Astrocyte (in vitro differentiated cells and primary cell): ENCODE measurements at regions not wholly inside any gene's neighbourhood (a gene's known extent, or its start where the extent isn't known, plus 50 kb on each side); places are given as distances from the start of the nearest gene placed in this dataset.
"Not testable (repeated sequence)": the region's sequence is repeated elsewhere in the genome, so short reads cannot be mapped to it uniquely, and the experiment has no call there.

Experiments used
- DNase-seq: peaks from one replicate; pipeline ENCODE4 v3.0.0-alpha.2; 2010; ENCODE audit warnings: low read depth
- FAIRE-seq: peaks from 2 replicates; lab custom pipeline; 2011; peaks lifted over from hg19 to GRCh38; lab: Jason Lieb, UNC
- H2AFZ ChIP-seq: 2 replicates; pipeline ENCODE4 v1.6.0; 2012; ENCODE audit warnings: low read depth, low read length, inconsistent platforms
- H3K27ac ChIP-seq: 2 replicates; pipeline ENCODE4 v1.5.1; 2011; ENCODE audit warnings: low read depth, low read length, inconsistent platforms
- H3K27me3 ChIP-seq: 2 replicates; pipeline ENCODE4 v1.6.0; 2011; ENCODE audit warnings: low read length, inconsistent platforms; ENCODE audit not compliant: insufficient read depth
- H3K36me3 ChIP-seq: 2 replicates; pipeline ENCODE4 v1.5.1; 2011; ENCODE audit warnings: low read length, inconsistent platforms; ENCODE audit not compliant: insufficient read depth
- H3K4me1 ChIP-seq: 2 replicates; pipeline ENCODE4 v1.5.1; 2011; ENCODE audit warnings: low read length, inconsistent platforms; ENCODE audit not compliant: insufficient read depth
- H3K4me2 ChIP-seq: 2 replicates; pipeline ENCODE4 v1.6.0; 2012; ENCODE audit warnings: low read length, inconsistent platforms
- H3K4me3 ChIP-seq: 2 replicates; pipeline ENCODE4 v1.5.1; 2011; ENCODE audit warnings: low read depth, mild to moderate bottlenecking, low read length, inconsistent platforms; ENCODE audit not compliant: insufficient read depth
- H3K79me2 ChIP-seq: 2 replicates; pipeline ENCODE4 v1.6.0; 2012; ENCODE audit warnings: mild to moderate bottlenecking, low read length, inconsistent platforms; ENCODE audit not compliant: insufficient read depth
- H3K9ac ChIP-seq: 2 replicates; pipeline ENCODE4 v1.6.0; 2012; ENCODE audit warnings: mild to moderate bottlenecking, low read length, inconsistent platforms
- H3K9me3 ChIP-seq: 2 replicates; pipeline ENCODE4 v1.5.1; 2012; ENCODE audit warnings: low read depth, mild to moderate bottlenecking, low read length, inconsistent platforms; ENCODE audit not compliant: insufficient read depth
- H4K20me1 ChIP-seq: 2 replicates; pipeline ENCODE4 v1.6.0; 2012; ENCODE audit warnings: low read length, inconsistent platforms; ENCODE audit not compliant: insufficient read depth
- H3K27ac Mint-ChIP-seq: one replicate; pipeline ENCODE4 v1.8.0; 2021; ENCODE audit warnings: mild to moderate bottlenecking, mixed read lengths; ENCODE audit not compliant: unreplicated experiment
- H3K27me3 Mint-ChIP-seq: one replicate; pipeline ENCODE4 v1.8.0; 2021; ENCODE audit warnings: low read depth, mixed read lengths; ENCODE audit not compliant: unreplicated experiment
- H3K36me3 Mint-ChIP-seq: one replicate; pipeline ENCODE4 v1.8.0; 2021; ENCODE audit warnings: low read depth, mixed read lengths; ENCODE audit not compliant: unreplicated experiment
- H3K4me1 Mint-ChIP-seq: one replicate; pipeline ENCODE4 v1.8.0; 2021; ENCODE audit warnings: low read depth, mixed read lengths; ENCODE audit not compliant: unreplicated experiment
- H3K4me3 Mint-ChIP-seq: one replicate; pipeline ENCODE4 v1.8.0; 2021; ENCODE audit warnings: mild to moderate bottlenecking, moderate library complexity, mixed read lengths; ENCODE audit not compliant: unreplicated experiment
- H3K9me3 Mint-ChIP-seq: one replicate; pipeline ENCODE4 v1.8.0; 2021; ENCODE audit warnings: mild to moderate bottlenecking, mixed read lengths; ENCODE audit not compliant: unreplicated experiment
- EZH2 ChIP-seq: IDR thresholded peaks from 2 replicates; pipeline ENCODE4 v1.6.1; 2012; ENCODE audit warnings: mild to moderate bottlenecking, low read length, inconsistent platforms; ENCODE audit not compliant: insufficient read depth
- TF ChIP-seq, protein P1 (sequence below): IDR thresholded peaks from 2 replicates; pipeline ENCODE4 v1.5.1; 2011; ENCODE audit warnings: low read depth, mild to moderate bottlenecking, inconsistent platforms, low read length, moderate library complexity; ENCODE audit not compliant: insufficient read depth

DNA sequence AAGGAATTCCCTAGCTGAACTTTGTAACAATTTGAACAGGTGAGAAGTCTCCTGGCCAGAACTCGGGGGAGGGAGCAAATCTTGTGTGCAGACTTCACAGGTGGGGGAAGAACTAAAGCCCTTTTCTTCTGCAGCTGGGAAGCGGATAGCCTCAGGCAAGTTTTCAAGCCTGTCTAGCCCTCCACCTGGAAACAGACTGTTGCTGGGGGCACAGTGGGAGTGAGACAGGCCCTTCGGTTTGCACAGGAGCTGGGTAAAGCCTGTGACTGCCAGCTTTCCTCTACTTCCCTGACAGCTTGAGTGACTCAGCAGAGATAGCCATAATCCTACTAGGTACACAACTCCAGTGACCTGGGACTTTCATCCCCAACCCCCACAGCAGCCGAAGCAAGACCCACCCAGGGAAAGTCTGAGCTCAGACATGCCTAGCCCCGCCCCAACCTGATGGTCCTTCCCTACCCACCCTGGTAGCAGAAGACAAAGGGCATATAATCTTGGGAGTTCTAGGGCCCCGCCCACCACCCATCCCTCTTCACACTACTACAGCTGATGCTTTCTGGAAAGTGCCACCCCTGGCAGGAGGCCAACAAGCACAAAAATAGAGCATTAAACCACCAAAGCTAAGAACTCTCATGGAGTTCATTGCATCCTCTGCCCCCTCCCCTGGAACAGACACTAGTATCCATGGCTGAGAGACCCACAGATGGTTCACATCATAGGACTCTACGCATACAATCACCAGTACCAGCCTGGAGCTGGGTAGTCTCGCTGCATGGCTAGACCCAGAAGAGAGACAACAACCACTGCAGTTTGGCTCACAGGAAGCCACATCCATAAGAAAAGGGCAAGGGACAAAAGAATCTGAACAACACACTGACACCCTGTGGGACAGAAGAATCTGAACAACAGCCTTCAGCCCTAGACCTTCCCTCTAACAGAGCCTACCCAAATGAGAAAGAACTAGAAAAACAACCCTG is 479.0 kb downstream of the RAP2B start:
- no peaks in the 10 kb centered on the region for H4K20me1 ChIP-seq
- Mint-ChIP-seq H3K27me3 (no peaks in the 10 kb centered on the region), H3K27ac (no peak overlapping the region), H3K9me3 (no peaks in the 10 kb centered on the region), H3K36me3 (no peaks in the 10 kb centered on the region), H3K4me3 (no peak overlapping the region), H3K4me1 (no peaks in the 10 kb centered on the region)
- FAIRE-seq (no peak), DNase-seq (no peak)
- H3K9ac ChIP-seq = no peak overlapping the region
- no peak overlapping the region for H3K27ac ChIP-seq
- H3K9me3 ChIP-seq = no peaks in the 10 kb centered on the region
- H3K79me2 ChIP-seq = no peaks in the 10 kb centered on the region
- H3K36me3 ChIP-seq = no peaks in the 10 kb centered on the region
- no peak for TF ChIP-seq EZH2
- TF ChIP-seq, protein P1, sequence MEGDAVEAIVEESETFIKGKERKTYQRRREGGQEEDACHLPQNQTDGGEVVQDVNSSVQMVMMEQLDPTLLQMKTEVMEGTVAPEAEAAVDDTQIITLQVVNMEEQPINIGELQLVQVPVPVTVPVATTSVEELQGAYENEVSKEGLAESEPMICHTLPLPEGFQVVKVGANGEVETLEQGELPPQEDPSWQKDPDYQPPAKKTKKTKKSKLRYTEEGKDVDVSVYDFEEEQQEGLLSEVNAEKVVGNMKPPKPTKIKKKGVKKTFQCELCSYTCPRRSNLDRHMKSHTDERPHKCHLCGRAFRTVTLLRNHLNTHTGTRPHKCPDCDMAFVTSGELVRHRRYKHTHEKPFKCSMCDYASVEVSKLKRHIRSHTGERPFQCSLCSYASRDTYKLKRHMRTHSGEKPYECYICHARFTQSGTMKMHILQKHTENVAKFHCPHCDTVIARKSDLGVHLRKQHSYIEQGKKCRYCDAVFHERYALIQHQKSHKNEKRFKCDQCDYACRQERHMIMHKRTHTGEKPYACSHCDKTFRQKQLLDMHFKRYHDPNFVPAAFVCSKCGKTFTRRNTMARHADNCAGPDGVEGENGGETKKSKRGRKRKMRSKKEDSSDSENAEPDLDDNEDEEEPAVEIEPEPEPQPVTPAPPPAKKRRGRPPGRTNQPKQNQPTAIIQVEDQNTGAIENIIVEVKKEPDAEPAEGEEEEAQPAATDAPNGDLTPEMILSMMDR = no peak
- H2AFZ ChIP-seq = no peak overlapping the region
- no peak overlapping the region for H3K4me2 ChIP-seq
- H3K4me1 ChIP-seq = no peaks in the 10 kb centered on the region
- H3K4me3 ChIP-seq = no peak overlapping the region
- no peaks in the 10 kb centered on the region for H3K27me3 ChIP-seq

DNA sequence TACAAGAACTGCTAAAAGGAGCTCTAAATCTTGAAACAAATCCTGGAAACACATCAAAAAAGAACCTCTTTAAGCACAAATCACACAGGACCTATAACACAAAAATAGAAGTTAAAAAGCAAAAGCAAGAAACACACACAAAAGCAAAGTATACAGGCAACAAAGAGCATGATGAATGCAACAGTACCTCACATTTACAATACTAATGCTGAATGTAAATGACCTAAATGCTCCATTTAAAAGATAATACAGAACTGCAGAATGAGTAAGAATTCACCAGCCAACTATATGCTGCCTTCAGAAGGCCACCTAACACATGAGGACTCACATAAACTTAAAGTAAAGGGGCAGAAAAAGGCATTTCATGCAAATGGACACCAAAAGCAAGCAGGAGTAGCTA is 478.6 kb upstream of the ARHGEF26 start:
- H3K27ac Mint-ChIP-seq, DNase-seq, H4K20me1 ChIP-seq, H3K4me2 ChIP-seq, H3K4me3 Mint-ChIP-seq, H3K36me3 Mint-ChIP-seq, FAIRE-seq, H3K9me3 Mint-ChIP-seq, H3K27me3 ChIP-seq, H3K4me3 ChIP-seq, H3K4me1 Mint-ChIP-seq, H3K9ac ChIP-seq, H3K4me1 ChIP-seq, H3K79me2 ChIP-seq, H3K9me3 ChIP-seq, H2AFZ ChIP-seq, H3K27ac ChIP-seq, H3K27me3 Mint-ChIP-seq, H3K36me3 ChIP-seq: not testable (repeated sequence)

DNA sequence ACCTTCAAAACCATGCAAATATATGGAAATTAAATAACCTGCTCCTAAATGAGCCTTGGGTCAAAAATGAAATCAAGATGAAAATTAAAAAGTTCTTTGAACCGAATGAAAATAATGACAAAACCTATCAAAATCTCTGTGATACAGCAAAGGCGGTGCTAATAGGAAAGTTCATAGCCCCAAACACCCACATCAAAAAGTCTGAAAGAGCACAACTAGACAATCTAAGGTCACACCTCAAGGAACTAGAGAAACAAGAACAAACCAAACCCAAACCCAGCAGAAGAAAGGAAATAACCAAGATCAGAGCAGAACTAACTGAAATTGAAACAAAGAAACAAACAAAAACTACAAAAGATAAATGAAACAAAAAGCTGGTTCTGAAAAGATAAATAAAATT is 477.7 kb upstream of the ARHGEF26 start:
- H3K27me3 ChIP-seq, H4K20me1 ChIP-seq, H3K4me2 ChIP-seq, H3K27me3 Mint-ChIP-seq, H3K9ac ChIP-seq, H3K4me3 Mint-ChIP-seq, H3K79me2 ChIP-seq, H3K4me3 ChIP-seq, H3K9me3 Mint-ChIP-seq, H2AFZ ChIP-seq, H3K4me1 ChIP-seq, H3K36me3 Mint-ChIP-seq, FAIRE-seq, H3K36me3 ChIP-seq, H3K9me3 ChIP-seq, H3K27ac ChIP-seq, H3K4me1 Mint-ChIP-seq, DNase-seq, H3K27ac Mint-ChIP-seq: not testable (repeated sequence)
